ENCODE measurements at regions not wholly inside any gene's neighbourhood (a gene's known extent, or its start where the extent isn't known, plus 50 kb on each side); places are given as distances from the start of the nearest gene placed in this dataset.

- intact Hi-C loops (cut with micrococcal nuclease; ENCODE audit: unreplicated experiment), result loop anchor here (10.0 kb wide), 1 partner anchor 1254 kb away; no protein-coding TSS in a partner anchor
- ATAC-seq (no peak), FAIRE-seq (no peak), DNase-seq (ENCODE audit: low read depth, low spot score) (no peak)
- Histone ChIP-seq H3K27me3 (replicated peaks in 1 of 2; ENCODE audit: control insufficient read depth in 2 of 2, insufficient read depth in 2 of 2, low read length in 1 of 2) (no peaks in the 10 kb centered on the region), H3K4me2 (ENCODE audit: control insufficient read depth, insufficient read depth) (no peak overlapping the region), H3K36me3 (ENCODE audit: control insufficient read depth in 2 of 2, insufficient read depth in 2 of 2, low read length in 1 of 2) (no peaks in the 10 kb centered on the region), H4K20me1 (ENCODE audit: control insufficient read depth, insufficient read depth) (no peaks in the 10 kb centered on the region), H3K4me1 (ENCODE audit: control insufficient read depth, insufficient read depth, low read length) (no peaks in the 10 kb centered on the region), H3K9me3 (replicated peaks; ENCODE audit: control insufficient read depth, insufficient read depth, low read length) (no peaks in the 10 kb centered on the region; the same call in 2 of the 3 replicates), H3K4me3 (no peak overlapping the region), H2AFZ (ENCODE audit: control insufficient read depth, low read depth, low read length) (no peak overlapping the region), H3K27ac (ENCODE audit: control insufficient read depth, insufficient read depth) (no peak overlapping the region), H3K9ac (ENCODE audit: control insufficient read depth, insufficient read depth, low read length) (no peak overlapping the region), H3K79me2 (ENCODE audit: control insufficient read depth, insufficient read depth, low read length) (no peaks in the 10 kb centered on the region)
- RAD21 ChIA-PET (ENCODE audit: unreplicated experiment), result interaction anchor here (1.1 to 1.4 kb wide), 3 partner anchors 20 to 188 kb away, joined by 3 to 7 read pairs (median 5); no protein-coding TSS in a partner anchor
- POLR2A ChIA-PET, result interaction anchor here (0.6 kb wide), 1 partner anchor 87 kb away, joined by 5 read pairs; no protein-coding TSS in a partner anchor
- BruUV-seq (replicated peaks), result no TSS peak
- in situ Hi-C loops (cut with MboI), result loop anchor here (25.0 kb wide), 1 partner anchor 1833 kb away; no protein-coding TSS in a partner anchor
- TF ChIP-seq, protein P1, sequence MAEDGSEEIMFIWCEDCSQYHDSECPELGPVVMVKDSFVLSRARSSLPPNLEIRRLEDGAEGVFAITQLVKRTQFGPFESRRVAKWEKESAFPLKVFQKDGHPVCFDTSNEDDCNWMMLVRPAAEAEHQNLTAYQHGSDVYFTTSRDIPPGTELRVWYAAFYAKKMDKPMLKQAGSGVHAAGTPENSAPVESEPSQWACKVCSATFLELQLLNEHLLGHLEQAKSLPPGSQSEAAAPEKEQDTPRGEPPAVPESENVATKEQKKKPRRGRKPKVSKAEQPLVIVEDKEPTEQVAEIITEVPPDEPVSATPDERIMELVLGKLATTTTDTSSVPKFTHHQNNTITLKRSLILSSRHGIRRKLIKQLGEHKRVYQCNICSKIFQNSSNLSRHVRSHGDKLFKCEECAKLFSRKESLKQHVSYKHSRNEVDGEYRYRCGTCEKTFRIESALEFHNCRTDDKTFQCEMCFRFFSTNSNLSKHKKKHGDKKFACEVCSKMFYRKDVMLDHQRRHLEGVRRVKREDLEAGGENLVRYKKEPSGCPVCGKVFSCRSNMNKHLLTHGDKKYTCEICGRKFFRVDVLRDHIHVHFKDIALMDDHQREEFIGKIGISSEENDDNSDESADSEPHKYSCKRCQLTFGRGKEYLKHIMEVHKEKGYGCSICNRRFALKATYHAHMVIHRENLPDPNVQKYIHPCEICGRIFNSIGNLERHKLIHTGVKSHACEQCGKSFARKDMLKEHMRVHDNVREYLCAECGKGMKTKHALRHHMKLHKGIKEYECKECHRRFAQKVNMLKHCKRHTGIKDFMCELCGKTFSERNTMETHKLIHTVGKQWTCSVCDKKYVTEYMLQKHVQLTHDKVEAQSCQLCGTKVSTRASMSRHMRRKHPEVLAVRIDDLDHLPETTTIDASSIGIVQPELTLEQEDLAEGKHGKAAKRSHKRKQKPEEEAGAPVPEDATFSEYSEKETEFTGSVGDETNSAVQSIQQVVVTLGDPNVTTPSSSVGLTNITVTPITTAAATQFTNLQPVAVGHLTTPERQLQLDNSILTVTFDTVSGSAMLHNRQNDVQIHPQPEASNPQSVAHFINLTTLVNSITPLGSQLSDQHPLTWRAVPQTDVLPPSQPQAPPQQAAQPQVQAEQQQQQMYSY (CRISPR knock-in tag; IDR thresholded peaks at IDR 0.05), result no peak
- TF ChIP-seq, protein P2, sequence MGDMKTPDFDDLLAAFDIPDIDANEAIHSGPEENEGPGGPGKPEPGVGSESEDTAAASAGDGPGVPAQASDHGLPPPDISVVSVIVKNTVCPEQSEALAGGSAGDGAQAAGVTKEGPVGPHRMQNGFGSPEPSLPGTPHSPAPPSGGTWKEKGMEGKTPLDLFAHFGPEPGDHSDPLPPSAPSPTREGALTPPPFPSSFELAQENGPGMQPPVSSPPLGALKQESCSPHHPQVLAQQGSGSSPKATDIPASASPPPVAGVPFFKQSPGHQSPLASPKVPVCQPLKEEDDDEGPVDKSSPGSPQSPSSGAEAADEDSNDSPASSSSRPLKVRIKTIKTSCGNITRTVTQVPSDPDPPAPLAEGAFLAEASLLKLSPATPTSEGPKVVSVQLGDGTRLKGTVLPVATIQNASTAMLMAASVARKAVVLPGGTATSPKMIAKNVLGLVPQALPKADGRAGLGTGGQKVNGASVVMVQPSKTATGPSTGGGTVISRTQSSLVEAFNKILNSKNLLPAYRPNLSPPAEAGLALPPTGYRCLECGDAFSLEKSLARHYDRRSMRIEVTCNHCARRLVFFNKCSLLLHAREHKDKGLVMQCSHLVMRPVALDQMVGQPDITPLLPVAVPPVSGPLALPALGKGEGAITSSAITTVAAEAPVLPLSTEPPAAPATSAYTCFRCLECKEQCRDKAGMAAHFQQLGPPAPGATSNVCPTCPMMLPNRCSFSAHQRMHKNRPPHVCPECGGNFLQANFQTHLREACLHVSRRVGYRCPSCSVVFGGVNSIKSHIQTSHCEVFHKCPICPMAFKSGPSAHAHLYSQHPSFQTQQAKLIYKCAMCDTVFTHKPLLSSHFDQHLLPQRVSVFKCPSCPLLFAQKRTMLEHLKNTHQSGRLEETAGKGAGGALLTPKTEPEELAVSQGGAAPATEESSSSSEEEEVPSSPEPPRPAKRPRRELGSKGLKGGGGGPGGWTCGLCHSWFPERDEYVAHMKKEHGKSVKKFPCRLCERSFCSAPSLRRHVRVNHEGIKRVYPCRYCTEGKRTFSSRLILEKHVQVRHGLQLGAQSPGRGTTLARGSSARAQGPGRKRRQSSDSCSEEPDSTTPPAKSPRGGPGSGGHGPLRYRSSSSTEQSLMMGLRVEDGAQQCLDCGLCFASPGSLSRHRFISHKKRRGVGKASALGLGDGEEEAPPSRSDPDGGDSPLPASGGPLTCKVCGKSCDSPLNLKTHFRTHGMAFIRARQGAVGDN (IDR thresholded peaks at IDR 0.05), result no peak
- TF ChIP-seq PBX3 (IDR thresholded peaks at IDR 0.05; ENCODE audit: insufficient replicate concordance, low read depth, low read length), result no peak
- no peak for TF ChIP-seq SREBF1 (IDR thresholded peaks at IDR 0.05; ENCODE audit: low read length)
- TF ChIP-seq FOS (IDR thresholded peaks at IDR 0.05; ENCODE audit: borderline replicate concordance, extremely low read depth, insufficient read length), result no peak
- 74% methylated on average over 5 of the region's 5 CpGs for WGBS (ENCODE audit: insufficient coverage, insufficient replicate concordance, low lambda C conversion rate, missing lambda C conversion rate)
- CTCF ChIA-PET, result no interaction called here
- SMC1A ChIA-PET (ENCODE audit: uncharacterized antibody, unreplicated experiment), result interaction anchor here (0.6 to 1.9 kb wide), 6 partner anchors 17 to 51 kb away, joined by 3 to 6 read pairs (median 4); no protein-coding TSS in a partner anchor
These were observed 182.6 kb upstream of the ZNF608 start for GRCh38 chr5:124929000-124929399.

Measured in GM12878 (cell line).